ENCODE measurements at regions not wholly inside any gene's neighbourhood (a gene's known extent, or its start where the extent isn't known, plus 50 kb on each side); places are given as distances from the start of the nearest gene placed in this dataset.

- no peak for TF ChIP-seq POLR2A (IDR thresholded peaks at IDR 0.05; ENCODE audit: control extremely low read depth in 1 of 2, low read depth in 2 of 2, low read length in 2 of 2)
- no peak for TF ChIP-seq RAD21 (IDR thresholded peaks at IDR 0.05 in 1 of 2, conservative IDR thresholded peaks at IDR 0.05 in 1 of 2; ENCODE audit: low read depth in 2 of 2, low read length in 2 of 2)
- TF ChIP-seq EGR1 (IDR thresholded peaks at IDR 0.05; ENCODE audit: borderline replicate concordance, low read depth, low read length): no peak
- TF ChIP-seq CTCF (IDR thresholded peaks at IDR 0.05; ENCODE audit: control extremely low read depth in 1 of 3, insufficient read depth in 1 of 3, low read depth in 1 of 3, low read length in 3 of 3): no peak
- TF ChIP-seq JUND (IDR thresholded peaks at IDR 0.05; ENCODE audit: low read length): no peak
- no peak for TF ChIP-seq USF2 (IDR thresholded peaks at IDR 0.05; ENCODE audit: low read length)
- no peak for TF ChIP-seq ZNF274 (IDR thresholded peaks at IDR 0.05; ENCODE audit: borderline replicate concordance, extremely low read depth, low read length)
- TF ChIP-seq TAF1 (IDR thresholded peaks at IDR 0.05; ENCODE audit: low read depth, low read length): no peak
- TF ChIP-seq TCF12 (IDR thresholded peaks at IDR 0.05; ENCODE audit: low read depth, low read length): no peak
Measured at GRCh38 chr14:53386362-53386761, 233.2 kb upstream of the DDHD1 start.

All from H1 (cell line).